ENCODE measurements at regions not wholly inside any gene's neighbourhood (a gene's known extent, or its start where the extent isn't known, plus 50 kb on each side); places are given as distances from the start of the nearest gene placed in this dataset.

- DNase-seq: no peak
Observed at GRCh38 chrX:36947214-36947613, 61.0 kb upstream of the FAM47C start.

DNA sequence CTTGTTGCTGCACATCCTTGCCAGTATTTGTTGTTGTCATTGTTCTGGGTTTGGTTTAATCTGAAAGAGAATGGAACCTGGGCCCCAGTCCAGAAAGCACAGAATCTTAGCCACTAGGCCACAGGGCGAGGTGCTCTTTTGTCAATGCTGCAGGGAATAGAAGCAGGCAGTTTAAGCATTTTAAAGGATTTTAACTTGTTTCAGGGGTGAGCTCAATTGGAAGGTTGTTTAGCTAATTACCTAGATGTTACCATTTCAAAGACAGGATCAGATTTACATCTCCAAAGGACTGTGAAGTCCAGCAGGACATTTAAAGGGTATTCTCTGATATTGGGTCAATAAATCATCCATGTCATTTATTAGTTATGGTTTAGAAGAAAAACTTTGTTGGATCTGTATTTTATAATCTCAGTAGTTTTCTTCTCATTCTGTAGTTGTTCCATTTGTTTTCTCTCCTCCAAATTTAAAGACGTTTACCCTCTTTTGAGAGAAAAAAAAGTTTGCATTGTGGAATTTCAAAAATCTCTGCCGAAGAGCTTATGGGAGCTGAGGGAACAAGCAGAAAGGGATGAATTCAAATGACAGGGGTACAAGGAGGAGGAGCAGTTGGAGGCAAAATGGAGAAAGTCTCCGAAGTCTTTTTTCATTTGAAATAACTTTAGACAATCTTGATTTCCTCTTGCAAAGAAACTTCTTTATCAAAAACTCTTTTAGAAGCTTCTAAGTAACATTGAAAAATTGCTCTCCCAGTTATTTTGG lies 57.5 kb upstream of the FAM47C start:
- no peak for DNase-seq

GRCh38 chrX:36957425-36958328 lies 50.5 kb upstream of the FAM47C start:
- DNase-seq: no peak
